NCI-H748 treated with DMSO at 0.1 percent for 48 hours (cell line): ENCODE measurements at regions not wholly inside any gene's neighbourhood (a gene's known extent, or its start where the extent isn't known, plus 50 kb on each side); places are given as distances from the start of the nearest gene placed in this dataset.
"Not testable (repeated sequence)": the region's sequence is repeated elsewhere in the genome, so short reads cannot be mapped to it uniquely, and the experiment has no call there.

Experiments
- DNase-seq: peaks from one replicate; lab custom pipeline; 2025; lab: John Stamatoyannopoulos, UW

DNA sequence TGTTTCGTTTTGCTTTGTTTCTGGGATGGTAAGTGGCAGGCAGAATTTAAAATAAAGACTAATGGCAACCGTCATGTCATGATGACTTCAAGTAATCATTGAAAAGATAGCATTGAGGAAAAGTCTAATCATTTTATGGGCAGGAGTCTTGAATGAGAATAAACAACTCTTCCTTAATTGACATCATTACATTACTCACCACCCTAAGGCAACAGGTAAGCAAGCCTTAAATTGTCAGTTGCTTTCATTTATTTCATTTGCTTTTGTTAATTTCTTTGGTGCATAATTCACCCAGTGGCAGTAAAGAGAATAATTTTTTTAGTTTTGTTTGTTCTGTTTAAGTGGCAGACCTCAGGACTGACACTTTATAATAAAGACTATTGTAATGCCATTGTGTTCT is 669.0 kb downstream of the RWDD3 start:
- DNase-seq = no peak

DNA sequence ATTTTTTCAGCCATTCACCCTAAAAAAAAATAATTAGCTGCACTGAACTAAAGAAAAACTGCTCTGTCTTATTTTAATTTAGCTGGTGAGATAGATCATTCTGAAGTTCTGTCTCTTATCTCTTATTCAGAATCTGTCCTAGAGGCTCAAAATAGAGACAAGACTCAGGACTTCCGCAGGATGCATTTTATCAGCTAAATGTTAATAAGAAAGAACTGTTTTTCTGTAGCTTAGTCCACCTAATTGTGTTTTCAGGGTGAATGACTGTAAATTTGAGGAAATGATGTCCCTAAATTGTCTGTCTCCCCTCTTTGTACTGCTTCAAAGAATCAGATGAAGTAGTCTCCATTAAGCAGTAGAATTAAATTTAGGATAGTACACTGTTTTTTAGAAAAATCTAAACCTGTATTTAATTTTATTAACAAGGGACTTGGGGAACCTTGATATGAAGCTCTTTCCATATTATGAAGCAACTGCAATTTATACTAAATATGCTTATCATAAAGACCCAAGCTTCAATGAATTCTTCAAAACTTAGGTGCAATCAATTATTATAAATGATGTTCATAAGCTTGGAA is 671.9 kb downstream of the RWDD3 start:
- DNase-seq = no peak

DNA sequence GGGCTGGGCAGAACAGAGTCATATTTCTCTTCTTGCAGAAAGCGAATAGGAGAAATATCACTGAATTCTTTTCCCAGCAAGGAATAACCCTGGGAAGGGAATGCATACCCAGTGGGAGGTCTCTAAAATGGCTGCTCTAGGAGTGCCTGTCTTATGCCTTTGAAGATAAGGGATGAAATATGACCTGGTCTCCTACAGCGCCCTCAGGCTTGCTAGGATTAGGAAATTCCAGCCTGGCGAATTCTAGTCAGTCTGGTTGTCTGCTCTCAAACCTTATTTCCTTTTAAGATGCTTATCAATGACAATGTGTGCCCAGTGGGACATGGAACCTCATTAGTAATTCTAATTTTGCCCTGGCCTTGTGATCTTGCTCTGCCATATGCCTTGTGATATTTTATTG is 677.7 kb downstream of the RWDD3 start:
- not testable (repeated sequence) for DNase-seq

DNA sequence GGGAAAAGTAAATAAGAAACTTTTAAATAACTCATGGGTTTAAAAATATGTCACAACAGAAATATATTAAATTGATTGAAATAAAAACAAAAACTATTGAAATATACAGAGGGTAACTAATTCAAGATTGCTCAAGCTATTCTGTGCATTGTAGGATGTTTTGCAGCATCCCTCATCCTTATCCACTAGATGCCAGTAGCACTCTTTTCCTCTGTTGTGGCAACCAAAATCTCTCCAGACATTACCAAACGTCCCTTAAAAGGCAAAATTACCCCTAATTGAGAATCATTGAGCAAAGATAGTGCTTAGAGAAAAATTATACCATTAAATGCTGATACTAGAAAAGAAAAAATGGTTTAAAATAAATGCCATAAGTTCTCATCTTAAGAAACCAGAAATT is 682.6 kb downstream of the RWDD3 start:
- peak; percentile 8 for DNase-seq

- no peak for DNase-seq
Measured at GRCh38 chr1:95924684-95925083, 690.7 kb downstream of the RWDD3 start.

GRCh38 chr1:95926331-95926730 is 692.3 kb downstream of the RWDD3 start:
- no peak for DNase-seq

DNA sequence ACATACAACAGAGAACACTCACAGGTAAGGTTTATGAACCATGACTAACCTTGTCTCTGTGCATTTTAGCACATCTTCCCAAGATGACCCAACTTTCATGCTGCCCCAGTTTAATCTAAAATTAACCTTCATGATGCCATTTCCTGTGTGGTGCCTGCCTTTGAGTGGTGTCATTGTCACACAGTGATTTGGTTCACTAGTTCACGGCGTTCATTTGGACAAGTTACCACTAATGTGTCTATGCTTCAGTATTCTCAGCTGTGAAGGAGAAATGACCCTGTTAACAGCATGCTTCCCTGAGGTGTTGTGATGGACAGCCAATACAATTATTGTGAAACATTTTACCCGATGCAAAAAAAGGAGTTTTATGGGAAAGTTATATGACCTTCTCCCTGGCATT is 693.1 kb downstream of the RWDD3 start:
- no peak for DNase-seq

DNA sequence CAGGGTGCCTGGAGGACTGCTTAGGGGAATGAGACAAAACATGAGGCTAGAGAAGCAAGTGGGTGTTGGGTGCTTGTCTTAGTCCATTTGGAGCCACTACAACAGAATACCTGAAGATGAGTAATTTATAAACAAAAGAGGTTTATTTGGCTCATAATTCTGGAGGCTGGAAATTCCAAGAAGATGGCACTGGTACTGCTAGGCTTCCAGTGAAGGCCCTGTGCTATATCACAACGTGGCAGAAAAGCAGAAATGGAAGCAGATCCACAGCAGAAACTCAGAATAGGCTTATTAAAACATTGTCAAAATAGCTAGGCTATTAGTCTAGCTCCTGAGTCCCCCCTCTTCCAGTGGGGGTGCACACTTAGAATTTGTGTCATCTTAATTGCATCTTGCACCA is 701.7 kb downstream of the RWDD3 start:
- DNase-seq = no peak

DNA sequence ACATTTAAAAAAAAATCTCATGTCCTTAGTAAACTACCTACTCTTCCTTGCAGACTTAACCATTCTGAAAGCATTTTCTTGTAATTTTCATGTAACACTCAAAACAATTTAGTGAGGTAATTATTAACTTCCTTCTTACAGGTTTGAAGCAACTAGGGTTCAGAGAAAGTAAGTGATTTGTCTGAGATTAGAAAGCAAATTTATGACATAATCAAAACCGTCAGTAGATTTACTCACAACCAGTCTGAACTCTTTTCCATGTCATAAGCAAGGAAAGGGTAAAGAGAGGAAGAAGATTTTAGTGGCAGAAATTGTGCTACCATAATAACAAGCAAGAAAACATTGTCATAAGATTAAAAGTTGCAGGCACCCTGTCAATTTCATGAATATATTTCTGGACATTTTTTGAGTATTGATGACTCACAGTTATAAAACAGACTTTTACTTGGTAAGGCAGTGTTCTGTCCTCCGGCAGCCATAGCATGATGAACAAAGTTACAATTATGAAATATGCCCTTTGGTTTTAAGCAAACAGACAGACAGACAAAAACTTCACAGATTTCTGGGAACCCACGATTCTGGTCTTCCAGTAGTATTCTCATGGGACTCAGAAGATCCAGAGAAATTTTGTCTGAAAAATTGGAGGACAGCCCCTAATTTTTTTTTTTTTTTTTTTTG is 707.2 kb downstream of the RWDD3 start:
- DNase-seq = no peak

DNA sequence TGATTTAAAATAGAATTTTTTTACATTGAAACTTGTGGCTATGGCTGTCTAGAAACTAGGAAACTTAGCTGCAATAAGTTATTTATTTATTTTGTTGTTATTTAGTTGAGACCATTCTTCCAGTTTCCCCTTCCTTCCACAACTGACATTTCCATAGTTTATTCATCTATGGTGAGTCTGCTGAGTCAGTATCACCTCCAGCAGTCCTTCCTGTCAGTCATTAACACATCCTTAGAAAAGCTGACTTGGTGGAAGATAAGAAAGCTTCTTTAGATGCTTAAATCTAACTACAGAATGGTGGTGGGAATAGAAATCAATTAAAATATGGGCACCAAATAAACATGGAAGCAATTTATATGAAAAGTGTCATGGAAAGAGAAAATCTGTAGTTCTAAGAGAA is 714.0 kb downstream of the RWDD3 start:
- DNase-seq = no peak

GRCh38 chr1:95951371-95952102 is 717.5 kb downstream of the RWDD3 start:
- DNase-seq = no peak

DNA sequence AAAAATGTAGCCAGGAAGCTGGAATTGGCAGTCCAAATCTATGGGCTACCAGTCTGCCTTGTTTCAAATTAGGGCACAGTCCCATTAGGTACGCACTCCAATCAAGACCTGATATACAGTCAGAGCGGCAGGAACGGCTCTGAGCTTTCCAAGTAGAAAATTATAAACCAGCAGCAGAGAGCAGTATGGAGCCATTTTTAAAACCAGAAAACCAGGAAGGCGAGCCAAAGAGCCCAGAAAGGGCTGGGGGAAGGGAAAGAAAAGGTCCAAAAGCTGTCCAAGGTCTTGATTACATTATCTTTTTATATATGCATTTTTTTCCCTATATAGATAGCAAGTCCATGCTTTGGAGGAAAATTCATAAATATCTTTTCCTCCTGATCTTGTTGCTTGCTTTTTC is 719.0 kb downstream of the RWDD3 start:
- DNase-seq = peak; percentile 4

GRCh38 chr1:95954585-95954984 is 720.6 kb downstream of the RWDD3 start:
- DNase-seq = no peak

- no peak for DNase-seq
Measured at GRCh38 chr1:95956215-95956614, 722.2 kb downstream of the RWDD3 start.

DNA sequence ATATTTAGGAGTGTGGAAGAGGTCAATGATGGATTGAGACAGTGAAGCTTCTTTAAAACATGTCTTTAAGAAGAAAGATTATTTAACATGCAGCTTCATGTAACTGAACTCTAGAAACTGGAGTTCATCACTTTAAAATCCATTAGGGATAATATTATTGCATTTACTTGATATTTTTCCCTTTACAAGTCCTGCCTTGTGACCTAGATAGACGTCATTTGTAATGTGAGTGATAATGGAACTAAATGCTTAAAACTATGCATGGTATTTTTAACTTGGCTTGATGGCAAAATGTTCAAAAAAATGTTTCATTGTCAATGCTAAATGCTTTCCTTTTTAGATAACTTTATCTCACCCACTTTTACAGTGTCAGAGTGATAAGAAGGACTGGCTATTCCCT is 723.7 kb downstream of the RWDD3 start:
- DNase-seq = no peak

DNA sequence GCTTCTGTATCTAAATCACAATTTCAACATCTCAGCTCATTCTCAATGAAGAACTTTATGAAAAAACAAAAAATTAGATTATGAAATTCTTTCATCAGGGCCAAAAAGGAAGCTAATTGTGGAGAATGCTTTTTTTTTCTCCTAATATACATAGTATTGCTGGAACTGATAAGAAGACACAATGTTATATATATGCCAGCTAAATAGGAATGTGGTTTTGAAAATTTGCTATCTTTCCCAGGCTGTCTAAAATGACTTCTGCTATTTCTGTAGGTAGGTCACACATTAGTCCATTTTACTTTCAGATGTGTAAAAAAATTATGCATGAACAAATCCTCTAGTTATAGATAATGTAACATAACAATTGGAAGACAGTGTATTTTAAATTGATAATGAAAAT is 732.9 kb downstream of the RWDD3 start:
- DNase-seq = no peak

DNA sequence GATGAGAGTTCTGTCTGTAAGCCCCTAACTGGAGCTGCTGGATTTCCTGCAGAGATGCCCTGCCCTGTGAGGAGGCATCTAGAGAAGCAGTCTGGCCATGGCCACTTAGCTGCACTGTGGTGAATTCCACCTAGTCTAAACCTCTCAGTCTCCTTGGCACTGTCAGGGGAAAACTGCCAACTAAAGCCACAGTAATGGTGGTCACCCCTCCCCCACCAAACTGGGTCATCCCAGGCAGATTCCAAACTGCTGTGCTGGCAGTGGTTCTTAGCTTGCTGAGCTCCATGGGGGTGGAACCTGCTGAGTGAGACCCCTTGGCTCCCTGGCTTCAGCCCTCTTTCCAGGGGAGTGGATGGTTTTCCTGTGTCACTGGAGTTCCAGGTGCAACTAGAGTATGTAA is 740.6 kb downstream of the RWDD3 start:
- no peak for DNase-seq

- DNase-seq = no peak
Measured at GRCh38 chr1:95982711-95983110, 738.9 kb upstream of the PTBP2 start.

DNA sequence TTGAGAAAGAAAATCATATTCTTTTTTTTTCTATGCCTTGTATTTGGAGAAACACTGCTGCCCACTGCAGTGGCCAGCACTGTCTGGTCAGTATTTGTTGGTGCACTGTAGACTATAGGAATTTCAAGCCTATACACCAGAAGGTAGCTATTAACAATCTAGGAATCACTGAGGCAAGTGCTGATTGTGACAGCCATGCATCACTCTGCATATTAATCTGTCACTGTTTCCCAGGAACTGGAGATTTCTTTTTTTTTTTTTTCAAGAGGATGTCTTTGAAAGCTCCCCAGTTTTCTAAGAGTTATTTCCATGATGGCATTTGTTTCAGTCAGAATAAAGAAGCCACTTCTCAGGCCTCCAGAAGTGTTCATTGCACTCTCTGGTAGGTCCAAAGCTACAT is 737.8 kb upstream of the PTBP2 start:
- DNase-seq = no peak

DNA sequence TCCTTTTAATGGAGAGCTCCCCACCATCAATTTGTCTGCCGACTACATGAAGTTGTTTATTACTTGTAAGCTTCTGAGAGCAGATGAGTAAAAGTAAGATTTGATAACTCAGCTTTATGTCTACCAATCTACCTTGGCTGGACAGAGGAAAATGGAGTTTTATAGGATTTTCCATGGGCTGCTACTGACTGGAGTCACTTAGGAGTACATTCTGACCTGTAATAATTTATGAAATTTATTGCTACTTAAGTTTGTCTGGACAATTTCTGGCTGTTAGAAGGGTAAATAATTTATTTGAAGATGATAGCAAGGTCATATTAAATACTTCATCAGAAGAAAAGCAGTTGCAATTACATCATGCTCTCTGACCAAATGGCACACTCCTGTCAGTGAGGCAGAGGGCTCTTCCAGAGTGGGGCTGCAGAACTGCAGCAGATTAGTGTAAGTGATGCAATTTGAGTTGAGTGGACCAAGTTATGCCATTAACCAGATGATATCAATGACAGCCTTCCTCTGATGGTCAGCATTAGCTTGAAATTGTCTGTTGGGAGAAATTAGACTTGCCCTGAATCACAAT is 736.7 kb upstream of the PTBP2 start:
- no peak for DNase-seq

DNA sequence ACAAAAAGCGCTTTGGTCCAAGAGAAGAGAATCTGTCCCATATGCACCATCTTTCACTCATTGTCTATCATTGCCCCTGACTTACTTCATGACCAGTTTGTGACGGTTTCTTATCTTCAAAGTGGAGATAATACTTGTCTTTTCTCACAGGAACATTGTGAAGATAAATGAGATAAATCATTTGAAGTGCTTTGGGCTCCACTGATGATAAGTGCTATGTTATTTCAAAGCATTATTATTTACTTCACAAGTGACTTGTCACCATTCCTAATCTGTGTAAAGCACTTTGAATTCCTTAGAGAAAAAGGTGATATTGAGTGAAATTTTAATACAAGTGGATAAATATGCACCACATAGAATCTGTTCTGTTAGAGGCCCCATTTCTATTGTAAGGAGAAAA is 731.6 kb upstream of the PTBP2 start:
- DNase-seq = no peak

- no peak for DNase-seq
Measured at GRCh38 chr1:95991787-95992520, 729.6 kb upstream of the PTBP2 start.

GRCh38 chr1:95994643-95995042 is 726.9 kb upstream of the PTBP2 start:
- no peak for DNase-seq
